Chondrocyte (in vitro differentiated cells): ENCODE measurements at regions not wholly inside any gene's neighbourhood (a gene's known extent, or its start where the extent isn't known, plus 50 kb on each side); places are given as distances from the start of the nearest gene placed in this dataset.
A peak's percentile ranks its signal among the peaks of the same experiment; 100 is the strongest.

Source experiments
- DNase-seq: peaks from one replicate; pipeline ENCODE4 v3.0.0; 2021; ENCODE audit warnings: mixed read lengths, low spot score
- H3K27ac Mint-ChIP-seq: one replicate; pipeline ENCODE4 v1.8.0; 2021; ENCODE audit warnings: mild to moderate bottlenecking, moderate library complexity, mixed read lengths; ENCODE audit not compliant: unreplicated experiment
- H3K27me3 Mint-ChIP-seq: 2 replicates; pipeline ENCODE4 v1.8.0; 2021; ENCODE audit warnings: low read depth, mixed read lengths
- H3K36me3 Mint-ChIP-seq: 2 replicates; pipeline ENCODE4 v1.8.0; 2021; ENCODE audit warnings: low read depth, mixed read lengths
- H3K4me1 Mint-ChIP-seq: 2 replicates; pipeline ENCODE4 v1.8.0; 2021; ENCODE audit warnings: low read depth, mild to moderate bottlenecking, mixed read lengths
- H3K4me3 Mint-ChIP-seq: one replicate; pipeline ENCODE4 v1.8.0; 2021; ENCODE audit warnings: mild to moderate bottlenecking, moderate library complexity, mixed read lengths; ENCODE audit not compliant: unreplicated experiment
- H3K9me3 Mint-ChIP-seq: 2 replicates; pipeline ENCODE4 v1.8.0; 2021; ENCODE audit warnings: low read depth, mixed read lengths
- CTCF ChIP-seq: fragments of 200-600 bp; sonication (generic); IDR thresholded peaks from 2 replicates; pipeline ENCODE4 v1.5.0; 2021; ENCODE audit warnings: antibody characterized with exemption, mild to moderate bottlenecking, moderate library complexity

GRCh38 chr1:10943041-10943440 is 69.4 kb upstream of the TARDBP start:
- peaks cover 27% of the 10 kb centered on the region for H3K27me3 Mint-ChIP-seq
- peaks cover 7% of the 10 kb centered on the region for H3K4me1 Mint-ChIP-seq
- DNase-seq = no peak
- no peak for TF ChIP-seq CTCF
- no peak overlapping the region for H3K4me3 Mint-ChIP-seq
- H3K27ac Mint-ChIP-seq = no peak overlapping the region
- H3K9me3 Mint-ChIP-seq = no peaks in the 10 kb centered on the region
- no peaks in the 10 kb centered on the region for H3K36me3 Mint-ChIP-seq

- DNase-seq = no peak
- H3K27ac Mint-ChIP-seq = no peak overlapping the region
- TF ChIP-seq CTCF = no peak
- H3K4me3 Mint-ChIP-seq = peak overlapping the region; percentile 50
- H3K9me3 Mint-ChIP-seq = no peaks in the 10 kb centered on the region
- peaks cover 7% of the 10 kb centered on the region for H3K4me1 Mint-ChIP-seq
- H3K36me3 Mint-ChIP-seq = no peaks in the 10 kb centered on the region
- H3K27me3 Mint-ChIP-seq = peaks cover 26% of the 10 kb centered on the region
Measured at GRCh38 chr1:10943991-10944730, 68.3 kb upstream of the TARDBP start.

GRCh38 chr1:10945991-10946509 is 66.4 kb upstream of the TARDBP start:
- no peak for TF ChIP-seq CTCF
- Mint-ChIP-seq H3K36me3 (no peaks in the 10 kb centered on the region), H3K27me3 (peaks cover 24% of the 10 kb centered on the region), H3K4me3 (no peak overlapping the region), H3K9me3 (no peaks in the 10 kb centered on the region), H3K27ac (no peak overlapping the region), H3K4me1 (peaks cover 7% of the 10 kb centered on the region)
- DNase-seq = no peak

- TF ChIP-seq CTCF = no peak
- H3K27ac Mint-ChIP-seq = no peak overlapping the region
- H3K4me1 Mint-ChIP-seq = peaks cover 7% of the 10 kb centered on the region
- no peak overlapping the region for H3K4me3 Mint-ChIP-seq
- DNase-seq = no peak
- H3K27me3 Mint-ChIP-seq = peaks cover 25% of the 10 kb centered on the region
- H3K36me3 Mint-ChIP-seq = no peaks in the 10 kb centered on the region
- H3K9me3 Mint-ChIP-seq = no peaks in the 10 kb centered on the region
Measured at GRCh38 chr1:10947181-10947580, 65.3 kb upstream of the TARDBP start.

GRCh38 chr1:10947691-10948462 is 64.6 kb upstream of the TARDBP start:
- H3K4me3 Mint-ChIP-seq = no peak overlapping the region
- TF ChIP-seq CTCF = no peak
- no peaks in the 10 kb centered on the region for H3K9me3 Mint-ChIP-seq

More at GRCh38 chr1:10947691-10948462, 64.6 kb upstream of the TARDBP start:
- H3K36me3 Mint-ChIP-seq = no peaks in the 10 kb centered on the region
- peaks cover 22% of the 10 kb centered on the region for H3K27me3 Mint-ChIP-seq
- H3K27ac Mint-ChIP-seq = no peak overlapping the region
- DNase-seq = no peak
- peaks cover 7% of the 10 kb centered on the region for H3K4me1 Mint-ChIP-seq
